HL-60 (cell line): ENCODE measurements at regions not wholly inside any gene's neighbourhood (a gene's known extent, or its start where the extent isn't known, plus 50 kb on each side); places are given as distances from the start of the nearest gene placed in this dataset.

ENCODE experiments used
- GABPA ChIP-seq: IDR thresholded peaks from 2 replicates; pipeline ENCODE4 v1.6.1; 2012; ENCODE audit warnings: low read depth
- POLR2AphosphoS5 ChIP-seq: IDR thresholded peaks from 2 replicates; pipeline ENCODE4 v1.6.1; 2012; ENCODE audit warnings: low read depth
- SPI1 ChIP-seq: IDR thresholded peaks from 2 replicates; pipeline ENCODE4 v1.6.1; 2012; ENCODE audit warnings: low read depth, mild to moderate bottlenecking, borderline replicate concordance
- TF ChIP-seq, protein P1 (sequence below): IDR thresholded peaks from one replicate; pipeline ENCODE4 v1.5.1; 2011; ENCODE audit warnings: low read length, control low read depth, inconsistent platforms; ENCODE audit not compliant: insufficient read depth
- TF ChIP-seq, protein P2 (sequence below): IDR thresholded peaks from 2 replicates; pipeline ENCODE4 v1.6.1; 2012; ENCODE audit warnings: low read depth; ENCODE audit not compliant: insufficient replicate concordance

DNA sequence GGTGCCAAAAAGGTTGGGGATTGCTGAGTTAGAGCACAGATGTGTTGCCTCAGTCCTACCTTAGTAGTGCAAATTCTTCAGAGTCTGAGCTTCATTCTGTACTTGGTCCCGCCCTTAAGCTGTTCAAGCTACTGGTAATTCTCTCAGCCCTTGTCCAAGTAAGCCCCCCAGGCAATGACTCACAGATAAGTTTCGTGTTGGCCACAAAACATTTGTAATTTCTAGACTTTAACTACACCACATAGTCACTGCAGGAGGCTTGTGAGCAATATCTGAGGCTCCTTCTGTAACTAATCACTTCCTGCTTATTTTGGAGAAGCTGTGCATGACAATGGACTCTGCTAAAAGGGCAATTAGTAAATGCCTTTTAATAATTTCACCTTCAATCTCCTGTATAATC lies 1420.5 kb downstream of the PCDH7 start:
- TF ChIP-seq, protein P1, sequence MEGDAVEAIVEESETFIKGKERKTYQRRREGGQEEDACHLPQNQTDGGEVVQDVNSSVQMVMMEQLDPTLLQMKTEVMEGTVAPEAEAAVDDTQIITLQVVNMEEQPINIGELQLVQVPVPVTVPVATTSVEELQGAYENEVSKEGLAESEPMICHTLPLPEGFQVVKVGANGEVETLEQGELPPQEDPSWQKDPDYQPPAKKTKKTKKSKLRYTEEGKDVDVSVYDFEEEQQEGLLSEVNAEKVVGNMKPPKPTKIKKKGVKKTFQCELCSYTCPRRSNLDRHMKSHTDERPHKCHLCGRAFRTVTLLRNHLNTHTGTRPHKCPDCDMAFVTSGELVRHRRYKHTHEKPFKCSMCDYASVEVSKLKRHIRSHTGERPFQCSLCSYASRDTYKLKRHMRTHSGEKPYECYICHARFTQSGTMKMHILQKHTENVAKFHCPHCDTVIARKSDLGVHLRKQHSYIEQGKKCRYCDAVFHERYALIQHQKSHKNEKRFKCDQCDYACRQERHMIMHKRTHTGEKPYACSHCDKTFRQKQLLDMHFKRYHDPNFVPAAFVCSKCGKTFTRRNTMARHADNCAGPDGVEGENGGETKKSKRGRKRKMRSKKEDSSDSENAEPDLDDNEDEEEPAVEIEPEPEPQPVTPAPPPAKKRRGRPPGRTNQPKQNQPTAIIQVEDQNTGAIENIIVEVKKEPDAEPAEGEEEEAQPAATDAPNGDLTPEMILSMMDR, result no peak
- no peak for TF ChIP-seq GABPA
- no peak for TF ChIP-seq POLR2AphosphoS5
- TF ChIP-seq, protein P2, sequence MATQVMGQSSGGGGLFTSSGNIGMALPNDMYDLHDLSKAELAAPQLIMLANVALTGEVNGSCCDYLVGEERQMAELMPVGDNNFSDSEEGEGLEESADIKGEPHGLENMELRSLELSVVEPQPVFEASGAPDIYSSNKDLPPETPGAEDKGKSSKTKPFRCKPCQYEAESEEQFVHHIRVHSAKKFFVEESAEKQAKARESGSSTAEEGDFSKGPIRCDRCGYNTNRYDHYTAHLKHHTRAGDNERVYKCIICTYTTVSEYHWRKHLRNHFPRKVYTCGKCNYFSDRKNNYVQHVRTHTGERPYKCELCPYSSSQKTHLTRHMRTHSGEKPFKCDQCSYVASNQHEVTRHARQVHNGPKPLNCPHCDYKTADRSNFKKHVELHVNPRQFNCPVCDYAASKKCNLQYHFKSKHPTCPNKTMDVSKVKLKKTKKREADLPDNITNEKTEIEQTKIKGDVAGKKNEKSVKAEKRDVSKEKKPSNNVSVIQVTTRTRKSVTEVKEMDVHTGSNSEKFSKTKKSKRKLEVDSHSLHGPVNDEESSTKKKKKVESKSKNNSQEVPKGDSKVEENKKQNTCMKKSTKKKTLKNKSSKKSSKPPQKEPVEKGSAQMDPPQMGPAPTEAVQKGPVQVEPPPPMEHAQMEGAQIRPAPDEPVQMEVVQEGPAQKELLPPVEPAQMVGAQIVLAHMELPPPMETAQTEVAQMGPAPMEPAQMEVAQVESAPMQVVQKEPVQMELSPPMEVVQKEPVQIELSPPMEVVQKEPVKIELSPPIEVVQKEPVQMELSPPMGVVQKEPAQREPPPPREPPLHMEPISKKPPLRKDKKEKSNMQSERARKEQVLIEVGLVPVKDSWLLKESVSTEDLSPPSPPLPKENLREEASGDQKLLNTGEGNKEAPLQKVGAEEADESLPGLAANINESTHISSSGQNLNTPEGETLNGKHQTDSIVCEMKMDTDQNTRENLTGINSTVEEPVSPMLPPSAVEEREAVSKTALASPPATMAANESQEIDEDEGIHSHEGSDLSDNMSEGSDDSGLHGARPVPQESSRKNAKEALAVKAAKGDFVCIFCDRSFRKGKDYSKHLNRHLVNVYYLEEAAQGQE, result no peak
- TF ChIP-seq SPI1, result peak; percentile 11; the same call in 1 of the 2 replicates
